ENCODE measurements at regions not wholly inside any gene's neighbourhood (a gene's known extent, or its start where the extent isn't known, plus 50 kb on each side); places are given as distances from the start of the nearest gene placed in this dataset.
A peak's percentile ranks its signal among the peaks of the same experiment; 100 is the strongest.

DNA sequence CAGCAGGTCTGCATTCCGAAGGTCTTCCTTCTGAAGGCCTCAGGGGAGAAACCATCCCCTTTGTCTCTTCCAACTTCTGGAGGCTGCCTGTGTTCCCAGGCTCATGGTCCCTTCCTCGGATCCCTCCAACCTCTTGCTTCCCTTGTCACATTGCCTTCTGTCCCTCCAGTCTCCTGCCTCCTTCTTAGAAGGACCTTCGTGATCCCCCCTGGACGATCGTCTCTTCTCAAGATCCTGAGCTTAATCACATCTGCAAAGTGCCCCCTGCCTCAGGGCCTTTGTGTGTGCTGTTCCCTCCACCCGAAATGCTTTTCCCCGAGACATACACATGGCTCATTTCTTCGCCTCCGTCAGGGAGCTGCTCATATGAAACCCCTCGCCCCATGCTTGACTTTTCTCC is 505.8 kb downstream of the SHQ1 start:
- no peak for TF ChIP-seq POLR2A (IDR thresholded peaks at IDR 0.05)
- TF ChIP-seq, protein P1, sequence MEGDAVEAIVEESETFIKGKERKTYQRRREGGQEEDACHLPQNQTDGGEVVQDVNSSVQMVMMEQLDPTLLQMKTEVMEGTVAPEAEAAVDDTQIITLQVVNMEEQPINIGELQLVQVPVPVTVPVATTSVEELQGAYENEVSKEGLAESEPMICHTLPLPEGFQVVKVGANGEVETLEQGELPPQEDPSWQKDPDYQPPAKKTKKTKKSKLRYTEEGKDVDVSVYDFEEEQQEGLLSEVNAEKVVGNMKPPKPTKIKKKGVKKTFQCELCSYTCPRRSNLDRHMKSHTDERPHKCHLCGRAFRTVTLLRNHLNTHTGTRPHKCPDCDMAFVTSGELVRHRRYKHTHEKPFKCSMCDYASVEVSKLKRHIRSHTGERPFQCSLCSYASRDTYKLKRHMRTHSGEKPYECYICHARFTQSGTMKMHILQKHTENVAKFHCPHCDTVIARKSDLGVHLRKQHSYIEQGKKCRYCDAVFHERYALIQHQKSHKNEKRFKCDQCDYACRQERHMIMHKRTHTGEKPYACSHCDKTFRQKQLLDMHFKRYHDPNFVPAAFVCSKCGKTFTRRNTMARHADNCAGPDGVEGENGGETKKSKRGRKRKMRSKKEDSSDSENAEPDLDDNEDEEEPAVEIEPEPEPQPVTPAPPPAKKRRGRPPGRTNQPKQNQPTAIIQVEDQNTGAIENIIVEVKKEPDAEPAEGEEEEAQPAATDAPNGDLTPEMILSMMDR (IDR thresholded peaks at IDR 0.05): no peak
- Histone ChIP-seq H3K4me3 (no peak overlapping the region), H3K36me3 (no peaks in the 10 kb centered on the region), H3K27ac (peak overlapping the region in 1 of 2 donors; percentile 76), H3K4me1 (peaks cover 0 to 12% of the 10 kb centered on the region in 2 donors), H3K9me3 (no peaks in the 10 kb centered on the region), H3K27me3 (no peaks in the 10 kb centered on the region)
- DNase-seq: no peak
- intact Hi-C loops (cut with DNase I; ENCODE audit: low total_unique reads): no loop called here

DNA sequence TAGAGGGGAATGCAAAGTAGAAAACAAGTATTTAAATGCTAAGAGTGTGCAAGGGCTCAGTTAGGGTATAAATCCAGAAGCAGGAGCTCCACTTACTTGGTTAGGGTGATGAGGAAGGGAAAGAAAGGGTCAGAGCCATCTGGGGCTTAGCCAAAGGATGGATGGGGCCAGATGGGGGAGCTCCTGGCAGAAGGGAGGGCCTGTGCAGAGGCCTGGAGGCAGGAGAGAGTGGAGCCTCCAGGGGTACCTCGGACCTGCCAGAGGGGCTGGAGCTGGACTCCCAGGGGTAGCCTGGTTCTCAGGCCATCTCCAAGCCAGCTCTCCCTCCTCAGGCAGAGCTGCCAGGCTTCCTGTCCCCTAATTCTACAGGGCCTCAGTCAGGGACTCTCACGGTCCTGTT is 506.3 kb downstream of the SHQ1 start:
- peak in 1 of 2 donors; percentile 45 for DNase-seq
- peaks cover 3 to 12% of the 10 kb centered on the region in 2 donors for H3K4me1 ChIP-seq

DNA sequence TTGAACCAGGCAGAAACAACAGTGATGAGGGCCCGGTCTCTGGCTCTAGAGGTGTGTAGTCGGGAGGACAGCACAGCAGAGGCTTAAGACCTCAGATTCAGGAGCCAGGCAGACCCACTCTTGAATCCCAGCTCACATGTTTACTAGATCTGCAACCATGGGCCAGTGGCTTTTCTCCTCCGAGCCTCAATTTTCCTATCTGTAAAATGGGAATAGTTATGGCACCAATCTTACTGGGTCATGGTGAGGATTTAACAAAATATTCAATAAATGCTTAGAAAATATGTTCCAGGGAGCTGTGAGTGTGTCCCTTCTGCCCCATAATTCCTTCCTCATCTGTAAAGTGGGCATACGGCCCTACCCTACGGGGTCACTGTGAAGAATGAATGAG is 506.9 kb downstream of the SHQ1 start:
- no peaks in the 10 kb centered on the region for H3K9me3 ChIP-seq
- H3K27ac ChIP-seq: peak overlapping the region; percentile 75 to 76
- no peaks in the 10 kb centered on the region for H3K36me3 ChIP-seq
- no peak overlapping the region for H3K4me3 ChIP-seq
- no peaks in the 10 kb centered on the region for H3K27me3 ChIP-seq
- no peak for DNase-seq
- no peak for TF ChIP-seq POLR2A (IDR thresholded peaks at IDR 0.05)
- TF ChIP-seq, protein P1 (IDR thresholded peaks at IDR 0.05): no peak
- intact Hi-C loops (cut with DNase I; ENCODE audit: low total_unique reads): no loop called here
- peaks cover 3 to 12% of the 10 kb centered on the region in 2 donors for H3K4me1 ChIP-seq

More for the DNA sequence above, 506.3 kb downstream of the SHQ1 start:
- TF ChIP-seq, protein P1 (IDR thresholded peaks at IDR 0.05): no peak
- TF ChIP-seq POLR2A (IDR thresholded peaks at IDR 0.05): no peak
- intact Hi-C loops (cut with DNase I; ENCODE audit: low total_unique reads): no loop called here
- H3K27me3 ChIP-seq: no peaks in the 10 kb centered on the region
- peak overlapping the region; percentile 75 to 76 for H3K27ac ChIP-seq
- H3K9me3 ChIP-seq: no peaks in the 10 kb centered on the region
- no peak overlapping the region for H3K4me3 ChIP-seq
- H3K36me3 ChIP-seq: no peaks in the 10 kb centered on the region

DNA sequence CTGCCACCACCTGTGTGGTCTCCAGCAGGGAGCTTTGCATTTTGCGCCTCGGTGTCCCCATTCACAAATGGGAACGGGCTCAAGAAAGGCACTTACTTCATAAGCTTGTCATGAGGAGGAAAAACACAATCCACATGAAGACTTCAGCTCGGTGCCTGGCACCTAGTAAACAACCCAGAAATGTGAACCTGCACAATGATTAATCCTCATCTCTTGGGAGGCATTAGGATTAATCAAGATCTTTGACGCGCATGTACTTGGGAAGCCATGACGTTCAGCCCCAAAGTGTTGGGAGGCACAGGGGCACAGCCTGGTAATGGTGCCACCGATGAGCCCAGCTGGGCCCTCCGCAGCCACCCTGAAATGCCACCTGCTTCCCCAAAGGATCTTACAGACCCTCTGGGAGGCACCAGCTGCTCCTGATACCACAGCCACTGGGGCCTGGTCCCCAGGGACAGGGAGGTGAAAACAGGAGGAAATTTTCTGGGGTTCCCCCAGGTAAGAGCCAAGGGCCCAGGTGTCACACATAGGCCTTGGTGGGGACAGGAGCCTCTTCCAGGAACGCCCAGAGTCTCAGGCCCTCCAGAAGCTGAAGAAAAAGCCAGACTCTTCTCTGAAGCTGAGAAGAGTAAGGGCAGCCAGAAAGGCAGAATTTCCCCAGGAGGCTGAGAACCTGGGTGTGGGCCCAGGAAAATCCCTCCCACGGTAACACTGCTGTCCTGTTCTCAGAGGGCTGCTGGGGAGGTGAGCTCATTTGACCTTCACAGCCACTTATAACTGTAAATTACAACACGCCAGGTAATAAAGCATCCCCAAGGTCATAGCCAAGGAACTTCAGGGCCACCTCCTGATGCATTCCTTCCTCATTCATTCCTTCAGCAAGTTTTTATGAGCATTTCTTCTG is 507.5 kb downstream of the SHQ1 start:
- Histone ChIP-seq H3K4me1 (peaks cover 3 to 12% of the 10 kb centered on the region in 2 donors), H3K27ac (peak overlapping the region; percentile 75 to 76), H3K9me3 (no peaks in the 10 kb centered on the region), H3K27me3 (no peaks in the 10 kb centered on the region), H3K4me3 (no peak overlapping the region), H3K36me3 (no peaks in the 10 kb centered on the region)
- TF ChIP-seq, protein P1 (IDR thresholded peaks at IDR 0.05): no peak
- TF ChIP-seq POLR2A (IDR thresholded peaks at IDR 0.05): no peak
- DNase-seq: peak; percentile 77 to 79
- intact Hi-C loops (cut with DNase I; ENCODE audit: low total_unique reads): no loop called here

DNA sequence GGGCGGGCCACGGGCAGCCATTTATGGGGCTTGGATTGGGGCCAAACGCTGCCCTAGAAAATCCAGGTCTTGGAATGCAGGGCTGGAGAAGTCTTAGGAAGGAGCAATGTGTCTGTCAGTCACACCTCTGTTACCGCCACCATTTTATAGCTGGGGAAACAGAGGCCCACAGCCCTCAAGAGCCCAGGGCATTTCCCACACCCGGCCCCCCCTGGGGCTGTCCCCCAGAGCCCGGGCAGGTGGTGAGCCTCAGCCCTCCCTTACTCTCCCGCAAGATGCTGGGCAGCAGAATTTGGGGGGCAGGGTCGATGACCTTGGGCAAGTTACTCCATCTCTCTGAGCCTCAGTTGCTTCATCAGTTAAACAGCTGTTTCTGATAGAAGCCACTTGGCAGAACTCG is 508.2 kb downstream of the SHQ1 start:
- no peak overlapping the region for H3K4me3 ChIP-seq
- DNase-seq: no peak
- H3K27ac ChIP-seq: peak overlapping the region; percentile 75 to 76
- no peaks in the 10 kb centered on the region for H3K27me3 ChIP-seq
- H3K4me1 ChIP-seq: peaks cover 3 to 8% of the 10 kb centered on the region in 2 donors
- no peaks in the 10 kb centered on the region for H3K9me3 ChIP-seq
- intact Hi-C loops (cut with DNase I; ENCODE audit: low total_unique reads): no loop called here
- TF ChIP-seq POLR2A (IDR thresholded peaks at IDR 0.05): no peak
- TF ChIP-seq, protein P1 (IDR thresholded peaks at IDR 0.05): no peak
- no peaks in the 10 kb centered on the region for H3K36me3 ChIP-seq
